NCI-H446 (cell line): ENCODE measurements at regions not wholly inside any gene's neighbourhood (a gene's known extent, or its start where the extent isn't known, plus 50 kb on each side); places are given as distances from the start of the nearest gene placed in this dataset.

Experiments
- DNase-seq, 2 experiments: peaks; one replicate each; lab custom pipeline; 2025; lab: John Stamatoyannopoulos, UW

GRCh38 chr5:171509467-171509866 lies 90.0 kb downstream of the FGF18 start:
- no peak for DNase-seq

GRCh38 chr5:171512397-171512796 lies 93.0 kb downstream of the FGF18 start:
- DNase-seq, result no peak

- no peak for DNase-seq
Measured at GRCh38 chr5:171513591-171513990, 94.1 kb downstream of the FGF18 start.

GRCh38 chr5:171518916-171519315 lies 99.5 kb downstream of the FGF18 start:
- no peak for DNase-seq

GRCh38 chr5:171520300-171521174 lies 101.1 kb downstream of the FGF18 start:
- no peak for DNase-seq

- DNase-seq, result no peak
Measured at GRCh38 chr5:171521219-171521633, 101.8 kb downstream of the FGF18 start.

- DNase-seq, result no peak
Measured at GRCh38 chr5:171521679-171522078, 102.2 kb downstream of the FGF18 start.

- peak in 1 of 2 experiments; percentile 24 for DNase-seq
Measured at GRCh38 chr5:171523781-171524180, 104.3 kb downstream of the FGF18 start.

GRCh38 chr5:171524466-171524865 lies 105.0 kb downstream of the FGF18 start:
- DNase-seq, result peak in 1 of 2 experiments; percentile 77

GRCh38 chr5:171525085-171525484 lies 105.6 kb downstream of the FGF18 start:
- DNase-seq, result no peak

GRCh38 chr5:171528036-171528435 lies 108.6 kb downstream of the FGF18 start:
- no peak for DNase-seq

GRCh38 chr5:171528865-171529614 lies 109.6 kb downstream of the FGF18 start:
- no peak for DNase-seq

- no peak for DNase-seq
Measured at GRCh38 chr5:171531638-171532037, 112.2 kb downstream of the FGF18 start.

GRCh38 chr5:171533153-171533552 lies 113.7 kb downstream of the FGF18 start:
- no peak for DNase-seq

- no peak for DNase-seq
Measured at GRCh38 chr5:171534043-171534895, 114.8 kb downstream of the FGF18 start.

GRCh38 chr5:171535162-171535561 lies 115.7 kb downstream of the FGF18 start:
- no peak for DNase-seq

- no peak for DNase-seq
Measured at GRCh38 chr5:171537070-171537849, 117.8 kb downstream of the FGF18 start.

- no peak for DNase-seq
Measured at GRCh38 chr5:171537923-171538537, 118.6 kb downstream of the FGF18 start.

GRCh38 chr5:171538681-171539080 lies 119.2 kb downstream of the FGF18 start:
- DNase-seq, result no peak

GRCh38 chr5:171540865-171541264 lies 121.4 kb downstream of the FGF18 start:
- no peak for DNase-seq

GRCh38 chr5:171541341-171541776 lies 121.9 kb downstream of the FGF18 start:
- no peak for DNase-seq
